B cell (primary cell): ENCODE measurements at regions not wholly inside any gene's neighbourhood (a gene's known extent, or its start where the extent isn't known, plus 50 kb on each side); places are given as distances from the start of the nearest gene placed in this dataset.

ENCODE experiments used
- CTCF ChIP-seq: fragments of 200-600 bp; IDR thresholded peaks from one replicate; pipeline ENCODE4 v1.8.0; 2022; ENCODE audit warnings: antibody characterized with exemption, mild to moderate bottlenecking
- EZH2 ChIP-seq: IDR thresholded peaks from 2 replicates; pipeline ENCODE4 v1.6.1; 2012; ENCODE audit warnings: borderline replicate concordance, low read depth, mild to moderate bottlenecking, moderate library complexity, low read length; ENCODE audit not compliant: insufficient read depth, poor library complexity, severe bottlenecking

DNA sequence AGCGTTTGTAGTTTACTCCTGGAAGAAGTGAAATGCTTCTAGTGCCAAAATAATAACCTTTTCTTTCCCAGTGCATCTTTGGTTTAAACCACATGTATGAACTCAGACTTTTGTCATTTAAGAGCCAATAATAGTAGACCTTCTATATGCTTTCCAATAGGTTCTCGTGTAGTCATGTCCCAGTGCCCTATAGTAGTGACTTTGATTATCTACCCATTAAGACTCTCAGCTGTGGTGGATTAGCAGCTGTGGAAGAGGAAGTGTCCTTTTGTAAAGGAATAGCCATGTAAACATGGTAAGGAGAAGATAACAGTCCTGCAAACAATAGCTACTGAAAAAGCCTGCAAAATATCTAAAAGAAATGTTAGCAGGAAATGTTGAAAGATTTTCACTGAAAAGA, 765.3 kb downstream of the MTRR start:
- TF ChIP-seq CTCF (no peak), EZH2 (no peak)
